ENCODE measurements at regions not wholly inside any gene's neighbourhood (a gene's known extent, or its start where the extent isn't known, plus 50 kb on each side); places are given as distances from the start of the nearest gene placed in this dataset.
A peak's percentile ranks its signal among the peaks of the same experiment; 100 is the strongest.
"Not testable (repeated sequence)": the region's sequence is repeated elsewhere in the genome, so short reads cannot be mapped to it uniquely, and the experiment has no call there.

- no peak for DNase-seq
Measured at GRCh38 chr2:21800356-21800755, 676.6 kb downstream of the TDRD15 start.

- no peak for DNase-seq
Measured at GRCh38 chr2:21803550-21803949, 679.8 kb downstream of the TDRD15 start.

GRCh38 chr2:21804151-21804550, 680.4 kb downstream of the TDRD15 start:
- no peak for DNase-seq

GRCh38 chr2:21811541-21811940, 687.8 kb downstream of the TDRD15 start:
- no peak for DNase-seq

- DNase-seq: peak; percentile 16
Measured at GRCh38 chr2:21812766-21813165, 689.0 kb downstream of the TDRD15 start.

GRCh38 chr2:21814588-21815149, 690.9 kb downstream of the TDRD15 start:
- no peak for DNase-seq

GRCh38 chr2:21818212-21818795, 694.5 kb downstream of the TDRD15 start:
- DNase-seq: peak; percentile 0

GRCh38 chr2:21819454-21819853, 695.7 kb downstream of the TDRD15 start:
- DNase-seq: no peak

GRCh38 chr2:21820271-21820670, 696.5 kb downstream of the TDRD15 start:
- no peak for DNase-seq

- peak; percentile 4 for DNase-seq
Measured at GRCh38 chr2:21821672-21822227, 698.0 kb downstream of the TDRD15 start.

- DNase-seq: no peak
Measured at GRCh38 chr2:21822505-21822904, 698.7 kb downstream of the TDRD15 start.

GRCh38 chr2:21833767-21834166, 710.0 kb downstream of the TDRD15 start:
- no peak for DNase-seq

GRCh38 chr2:21836261-21836660, 712.5 kb downstream of the TDRD15 start:
- no peak for DNase-seq

- no peak for DNase-seq
Measured at GRCh38 chr2:21836719-21837118, 713.0 kb downstream of the TDRD15 start.

- DNase-seq: no peak
Measured at GRCh38 chr2:21837168-21837960, 713.6 kb downstream of the TDRD15 start.

- no peak for DNase-seq
Measured at GRCh38 chr2:21841341-21841740, 717.6 kb downstream of the TDRD15 start.

GRCh38 chr2:21850367-21850766, 726.6 kb downstream of the TDRD15 start:
- DNase-seq: not testable (repeated sequence)

- DNase-seq: no peak
Measured at GRCh38 chr2:21854938-21855337, 731.2 kb downstream of the TDRD15 start.

GRCh38 chr2:21856708-21857107, 732.9 kb downstream of the TDRD15 start:
- no peak for DNase-seq

- no peak for DNase-seq
Measured at GRCh38 chr2:21860907-21861306, 737.1 kb downstream of the TDRD15 start.

- DNase-seq: no peak
Measured at GRCh38 chr2:21866316-21866715, 742.5 kb downstream of the TDRD15 start.

GRCh38 chr2:21887881-21888280, 764.1 kb downstream of the TDRD15 start:
- DNase-seq: no peak

- DNase-seq: no peak
Measured at GRCh38 chr2:21890041-21890440, 766.3 kb downstream of the TDRD15 start.

Measured in tongue (tissue), 1 donor.